ENCODE measurements at regions not wholly inside any gene's neighbourhood (a gene's known extent, or its start where the extent isn't known, plus 50 kb on each side); places are given as distances from the start of the nearest gene placed in this dataset.

DNA sequence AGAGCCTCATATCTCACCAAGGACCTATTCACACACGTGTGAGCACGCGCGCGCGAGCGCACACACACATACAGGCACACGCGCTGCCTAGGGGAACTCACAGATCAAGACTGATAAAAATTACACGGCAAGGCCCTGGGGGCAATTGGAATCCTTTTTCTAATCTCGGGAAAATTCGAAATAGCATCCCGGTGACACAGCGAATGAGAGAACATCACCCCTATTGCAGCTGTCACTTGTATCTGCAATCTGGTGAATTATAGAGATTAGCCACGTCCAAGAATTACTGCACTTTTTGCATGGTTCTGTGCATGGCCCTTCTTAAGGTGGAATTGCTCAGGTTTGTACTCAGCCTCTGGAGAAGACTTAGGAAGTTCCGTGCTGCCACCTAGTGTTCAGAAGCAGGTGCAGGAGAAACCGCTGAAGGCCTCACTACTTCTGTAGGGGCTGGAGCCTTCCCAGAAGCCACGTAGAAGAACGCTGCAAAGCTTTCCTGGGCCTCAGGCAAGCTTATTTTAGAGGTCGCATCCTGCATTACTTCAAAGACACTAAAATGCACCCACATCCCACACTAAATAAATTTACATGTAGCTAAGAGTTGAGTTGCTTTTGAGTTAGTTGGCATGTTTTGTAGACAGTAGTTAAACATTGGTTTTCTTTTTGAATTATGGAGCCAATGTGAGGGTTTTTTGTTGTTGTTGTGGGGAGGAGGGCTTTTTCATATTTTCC, 229.2 kb upstream of the CAMK1G start:
- Histone ChIP-seq H3K4me2 (ENCODE audit: low read length) (peak overlapping the region; percentile 21), H3K36me3 (ENCODE audit: insufficient read depth, low read length) (no peaks in the 10 kb centered on the region), H3K4me3 (ENCODE audit: low read length) (no peak overlapping the region), H3K9ac (ENCODE audit: low read depth, low read length) (no peak overlapping the region), H3K9me3 (replicated peaks; ENCODE audit: low read length) (no peaks in the 10 kb centered on the region), H3K27me3 (ENCODE audit: control insufficient read depth, insufficient read depth, low read length) (no peaks in the 10 kb centered on the region), H3K4me1 (ENCODE audit: control insufficient read depth, insufficient read depth, low read length) (peaks cover 10% of the 10 kb centered on the region)

DNA sequence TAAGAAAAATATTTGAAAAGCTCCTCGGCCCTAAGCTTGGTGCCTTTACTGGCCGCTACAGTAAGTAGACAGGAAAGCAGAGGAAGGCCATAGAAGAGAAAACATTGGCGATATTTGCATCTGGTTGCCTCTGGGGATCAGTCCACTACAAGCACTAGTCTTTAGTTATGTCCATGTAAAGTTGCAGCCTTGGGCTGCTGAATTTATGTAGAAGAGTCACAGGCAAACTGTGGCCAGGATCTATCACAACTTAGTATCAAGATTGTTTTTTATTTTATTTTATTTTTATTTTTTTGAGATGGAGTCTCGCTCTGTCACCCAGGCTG, 228.7 kb upstream of the CAMK1G start:
- Histone ChIP-seq H3K4me1 (ENCODE audit: control insufficient read depth, insufficient read depth, low read length) (peaks cover 5% of the 10 kb centered on the region), H3K9ac (ENCODE audit: low read depth, low read length) (no peak overlapping the region), H3K36me3 (ENCODE audit: insufficient read depth, low read length) (no peaks in the 10 kb centered on the region), H3K4me3 (ENCODE audit: low read length) (no peak overlapping the region), H3K27me3 (ENCODE audit: control insufficient read depth, insufficient read depth, low read length) (no peaks in the 10 kb centered on the region), H3K9me3 (replicated peaks; ENCODE audit: low read length) (no peaks in the 10 kb centered on the region), H3K4me2 (ENCODE audit: low read length) (no peak overlapping the region)

DNA sequence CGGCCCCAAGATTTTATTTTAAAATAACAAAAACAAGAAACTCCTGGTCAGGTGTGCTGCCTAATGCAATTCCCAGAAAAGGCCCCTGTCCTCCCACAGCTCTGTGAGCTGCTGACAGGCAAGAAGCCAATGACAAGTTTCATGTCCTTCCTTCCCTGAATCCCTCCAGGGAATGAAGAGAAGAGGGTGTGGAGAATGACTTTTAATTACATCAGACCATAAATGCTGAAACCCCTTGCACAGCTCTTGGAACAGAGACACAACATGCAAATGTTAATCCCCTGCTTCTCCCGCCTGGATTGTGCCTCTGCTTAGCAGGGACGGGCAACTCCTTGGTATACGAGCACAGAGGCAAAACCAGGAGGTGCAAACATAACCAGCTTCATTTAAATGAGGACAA, 228.1 kb upstream of the CAMK1G start:
- Histone ChIP-seq H3K9me3 (replicated peaks; ENCODE audit: low read length) (no peaks in the 10 kb centered on the region), H3K9ac (ENCODE audit: low read depth, low read length) (no peak overlapping the region), H3K4me2 (ENCODE audit: low read length) (no peak overlapping the region), H3K36me3 (ENCODE audit: insufficient read depth, low read length) (no peaks in the 10 kb centered on the region), H3K27me3 (ENCODE audit: control insufficient read depth, insufficient read depth, low read length) (no peaks in the 10 kb centered on the region), H3K4me3 (ENCODE audit: low read length) (no peak overlapping the region), H3K4me1 (ENCODE audit: control insufficient read depth, insufficient read depth, low read length) (peaks cover 5% of the 10 kb centered on the region)

DNA sequence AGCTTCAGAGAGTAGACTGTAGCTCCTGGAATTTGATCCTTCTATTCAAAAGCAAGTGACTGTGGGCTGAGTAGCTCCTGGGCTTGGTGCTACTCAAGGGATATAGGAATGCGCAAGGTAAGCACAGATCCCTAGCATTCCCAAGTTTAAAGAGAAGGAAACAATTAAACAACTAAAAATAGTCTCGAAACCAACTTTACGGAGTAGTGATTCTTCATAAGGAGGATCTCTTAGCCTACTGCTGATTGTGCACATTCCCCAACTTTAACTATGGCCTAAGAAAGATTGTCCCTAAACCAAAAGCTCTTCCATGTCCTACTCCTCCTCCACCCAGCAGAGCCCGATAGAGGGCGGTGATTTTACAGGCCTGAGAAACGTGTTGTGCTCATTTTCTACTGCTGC, 226.5 kb upstream of the CAMK1G start:
- H3K9me3 ChIP-seq (replicated peaks; ENCODE audit: low read length) = no peaks in the 10 kb centered on the region
- no peak overlapping the region for H3K4me2 ChIP-seq (ENCODE audit: low read length)
- H3K36me3 ChIP-seq (ENCODE audit: insufficient read depth, low read length) = no peaks in the 10 kb centered on the region
- no peak overlapping the region for H3K9ac ChIP-seq (ENCODE audit: low read depth, low read length)
- peaks cover 5% of the 10 kb centered on the region for H3K4me1 ChIP-seq (ENCODE audit: control insufficient read depth, insufficient read depth, low read length)
- H3K27me3 ChIP-seq (ENCODE audit: control insufficient read depth, insufficient read depth, low read length) = no peaks in the 10 kb centered on the region
- H3K4me3 ChIP-seq (ENCODE audit: low read length) = no peak overlapping the region

DNA sequence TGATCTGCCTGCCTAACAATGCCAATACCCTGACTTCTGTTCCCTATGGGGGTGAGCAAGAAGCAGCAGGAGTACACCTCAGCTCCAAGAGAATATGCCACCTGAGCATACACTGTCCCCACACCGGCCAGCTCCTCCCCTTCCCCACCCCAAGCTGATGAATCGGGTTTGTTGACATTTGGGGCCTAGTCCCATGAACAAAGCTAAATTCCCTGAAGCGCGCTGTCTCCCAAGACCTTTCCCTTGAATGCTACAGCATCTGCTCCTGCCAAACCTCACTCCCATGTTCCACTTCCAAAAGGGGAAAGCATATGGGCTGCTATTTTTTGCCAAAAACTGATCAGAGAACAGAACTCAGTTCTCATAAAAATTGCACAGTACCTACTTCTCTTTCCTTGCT, 220.4 kb upstream of the CAMK1G start:
- no peaks in the 10 kb centered on the region for H3K27me3 ChIP-seq (ENCODE audit: control insufficient read depth, insufficient read depth, low read length)
- no peak overlapping the region for H3K9ac ChIP-seq (ENCODE audit: low read depth, low read length)
- no peaks in the 10 kb centered on the region for H3K36me3 ChIP-seq (ENCODE audit: insufficient read depth, low read length)
- no peak overlapping the region for H3K4me2 ChIP-seq (ENCODE audit: low read length)
- no peaks in the 10 kb centered on the region for H3K9me3 ChIP-seq (replicated peaks; ENCODE audit: low read length)
- H3K4me3 ChIP-seq (ENCODE audit: low read length) = no peak overlapping the region
- peaks cover 20% of the 10 kb centered on the region for H3K4me1 ChIP-seq (ENCODE audit: control insufficient read depth, insufficient read depth, low read length)

DNA sequence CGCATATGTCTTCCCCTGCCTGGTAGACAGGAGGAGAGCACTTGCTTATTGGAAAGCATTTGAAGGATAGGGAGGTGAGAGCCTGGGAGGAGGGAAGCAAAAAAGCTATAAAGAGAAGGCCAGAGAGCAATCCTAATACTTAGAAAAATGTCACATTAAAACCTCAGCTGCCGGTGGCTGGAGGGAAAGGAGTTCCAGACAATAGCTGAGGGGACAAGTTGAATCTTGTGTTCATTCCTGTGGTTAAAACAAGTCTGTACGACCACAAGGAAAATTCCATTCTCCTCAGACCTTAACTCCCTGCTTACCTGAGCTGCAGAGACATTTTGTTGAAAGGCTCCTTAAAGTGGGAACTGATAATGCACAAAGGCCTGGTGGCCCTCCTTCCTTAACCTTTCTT, 218.8 kb upstream of the CAMK1G start:
- H3K36me3 ChIP-seq (ENCODE audit: insufficient read depth, low read length) = no peaks in the 10 kb centered on the region
- H3K4me2 ChIP-seq (ENCODE audit: low read length) = no peak overlapping the region
- no peaks in the 10 kb centered on the region for H3K9me3 ChIP-seq (replicated peaks; ENCODE audit: low read length)
- no peak overlapping the region for H3K4me3 ChIP-seq (ENCODE audit: low read length)
- H3K4me1 ChIP-seq (ENCODE audit: control insufficient read depth, insufficient read depth, low read length) = peaks cover 35% of the 10 kb centered on the region
- H3K9ac ChIP-seq (ENCODE audit: low read depth, low read length) = no peak overlapping the region
- no peaks in the 10 kb centered on the region for H3K27me3 ChIP-seq (ENCODE audit: control insufficient read depth, insufficient read depth, low read length)

DNA sequence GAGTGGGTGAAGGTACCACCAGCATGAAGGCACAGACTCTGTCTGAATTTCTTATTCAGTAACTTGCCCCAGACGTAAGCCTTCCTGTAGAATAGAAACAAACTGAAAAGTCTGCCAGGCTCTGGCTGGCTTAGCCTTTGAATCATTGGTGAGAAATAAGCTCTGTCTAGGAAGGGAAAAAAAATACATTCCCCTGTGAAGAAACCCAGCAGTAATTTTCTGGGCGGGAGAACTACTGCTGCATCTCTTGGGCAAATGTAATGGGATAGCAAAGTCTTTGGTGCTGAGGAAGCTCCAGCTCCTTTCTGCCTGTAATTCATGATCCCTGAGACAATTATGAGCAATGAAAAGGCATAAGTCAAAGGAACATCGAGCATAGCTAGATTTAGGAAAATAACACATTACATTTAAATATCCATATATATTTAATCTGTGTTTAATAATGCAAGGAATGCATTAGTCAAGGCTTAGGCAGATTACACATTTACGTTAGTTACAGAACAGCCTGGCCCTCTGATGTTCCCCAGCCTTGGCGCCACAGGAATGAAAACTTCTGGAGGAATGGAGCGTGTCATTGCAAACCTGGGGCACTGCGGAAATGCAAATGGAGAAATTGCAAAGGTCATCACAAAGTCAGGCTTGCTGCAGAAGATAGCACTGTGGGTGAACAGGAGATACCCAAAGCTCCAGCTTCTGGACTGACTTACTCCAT, 216.3 kb upstream of the CAMK1G start:
- peaks cover 38% of the 10 kb centered on the region for H3K4me1 ChIP-seq (ENCODE audit: control insufficient read depth, insufficient read depth, low read length)
- no peaks in the 10 kb centered on the region for H3K36me3 ChIP-seq (ENCODE audit: insufficient read depth, low read length)
- H3K4me2 ChIP-seq (ENCODE audit: low read length) = peak overlapping the region; percentile 56
- no peak overlapping the region for H3K4me3 ChIP-seq (ENCODE audit: low read length)
- H3K9me3 ChIP-seq (replicated peaks; ENCODE audit: low read length) = no peaks in the 10 kb centered on the region
- H3K9ac ChIP-seq (ENCODE audit: low read depth, low read length) = peak overlapping the region; percentile 49
- no peaks in the 10 kb centered on the region for H3K27me3 ChIP-seq (ENCODE audit: control insufficient read depth, insufficient read depth, low read length)

DNA sequence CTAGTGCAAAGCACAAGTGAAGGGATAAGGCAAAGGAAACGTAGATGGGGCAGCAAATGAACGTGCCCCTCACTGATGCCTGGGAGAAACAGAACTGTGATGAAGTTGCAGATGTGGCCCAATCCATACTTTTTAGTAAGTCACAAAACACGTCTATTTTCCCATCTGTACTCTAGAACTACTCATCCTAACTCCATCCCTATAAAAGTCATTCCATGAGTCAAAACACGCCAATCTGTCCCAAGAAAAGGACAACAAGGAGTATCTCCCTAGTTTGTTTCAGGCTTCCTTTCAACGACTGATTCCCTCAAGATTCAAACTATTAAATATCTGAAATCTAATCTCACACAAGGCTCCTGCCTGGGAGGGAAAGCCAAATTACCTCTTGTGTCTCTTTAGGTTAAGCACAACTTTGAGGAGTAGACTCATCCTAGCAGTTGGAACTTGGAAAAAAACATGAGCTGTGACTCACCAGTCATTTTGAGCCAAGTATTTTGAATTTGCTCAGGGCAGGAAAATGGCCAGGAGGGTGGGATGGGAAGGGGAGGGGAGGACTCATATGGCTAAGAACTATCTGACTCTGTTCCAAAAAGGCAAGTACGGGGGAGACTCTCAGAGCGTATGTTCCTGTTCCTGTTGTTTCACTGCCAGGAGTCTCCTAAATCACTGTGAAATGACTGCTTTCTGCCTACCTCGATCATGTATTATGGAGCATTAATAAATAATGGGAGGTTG, 214.5 kb upstream of the CAMK1G start:
- Histone ChIP-seq H3K9me3 (replicated peaks; ENCODE audit: low read length) (no peaks in the 10 kb centered on the region), H3K4me3 (ENCODE audit: low read length) (peak overlapping the region; percentile 3), H3K36me3 (ENCODE audit: insufficient read depth, low read length) (no peaks in the 10 kb centered on the region), H3K27me3 (ENCODE audit: control insufficient read depth, insufficient read depth, low read length) (no peaks in the 10 kb centered on the region), H3K4me1 (ENCODE audit: control insufficient read depth, insufficient read depth, low read length) (peaks cover 38% of the 10 kb centered on the region), H3K4me2 (ENCODE audit: low read length) (peak overlapping the region; percentile 56), H3K9ac (ENCODE audit: low read depth, low read length) (peak overlapping the region; percentile 49)

DNA sequence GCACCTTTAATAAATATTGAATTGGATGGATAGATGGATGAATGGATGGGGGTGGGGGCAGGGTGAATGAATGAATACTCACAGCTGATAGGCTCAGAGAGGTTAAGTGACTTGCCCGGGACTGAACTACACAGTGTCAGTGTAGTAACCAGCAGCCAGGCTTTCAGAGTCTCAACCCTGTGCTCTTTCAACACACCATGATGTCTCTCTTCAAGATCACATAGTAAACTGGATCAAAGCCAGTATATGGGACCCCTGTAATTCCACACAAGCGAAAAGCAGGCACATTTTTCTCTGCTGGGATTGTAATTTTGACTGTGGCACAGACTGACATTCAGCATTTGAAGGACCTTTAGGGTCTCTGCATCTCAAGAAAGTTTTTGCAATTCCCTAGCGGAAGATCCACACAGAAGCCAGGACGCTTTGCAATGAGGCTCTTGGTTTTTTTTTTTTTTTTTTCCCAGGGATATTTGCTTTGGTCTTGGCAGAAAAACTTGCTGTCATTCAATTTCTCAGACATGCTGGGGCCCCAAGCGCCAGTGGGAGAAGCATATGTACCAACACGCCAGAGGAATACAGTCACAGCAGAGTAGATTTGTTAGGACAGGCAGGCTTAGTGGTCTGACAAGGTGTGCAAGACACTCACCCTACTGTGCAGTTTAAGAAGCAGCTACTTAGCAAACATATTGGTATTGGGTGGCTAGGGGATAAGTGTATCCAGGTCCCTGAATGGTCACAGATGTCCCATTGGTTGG, 213.1 kb upstream of the CAMK1G start:
- no peaks in the 10 kb centered on the region for H3K36me3 ChIP-seq (ENCODE audit: insufficient read depth, low read length)
- no peak overlapping the region for H3K4me2 ChIP-seq (ENCODE audit: low read length)
- H3K27me3 ChIP-seq (ENCODE audit: control insufficient read depth, insufficient read depth, low read length) = no peaks in the 10 kb centered on the region
- H3K9me3 ChIP-seq (replicated peaks; ENCODE audit: low read length) = no peaks in the 10 kb centered on the region
- H3K9ac ChIP-seq (ENCODE audit: low read depth, low read length) = no peak overlapping the region
- peaks cover 44% of the 10 kb centered on the region for H3K4me1 ChIP-seq (ENCODE audit: control insufficient read depth, insufficient read depth, low read length)
- no peak overlapping the region for H3K4me3 ChIP-seq (ENCODE audit: low read length)

DNA sequence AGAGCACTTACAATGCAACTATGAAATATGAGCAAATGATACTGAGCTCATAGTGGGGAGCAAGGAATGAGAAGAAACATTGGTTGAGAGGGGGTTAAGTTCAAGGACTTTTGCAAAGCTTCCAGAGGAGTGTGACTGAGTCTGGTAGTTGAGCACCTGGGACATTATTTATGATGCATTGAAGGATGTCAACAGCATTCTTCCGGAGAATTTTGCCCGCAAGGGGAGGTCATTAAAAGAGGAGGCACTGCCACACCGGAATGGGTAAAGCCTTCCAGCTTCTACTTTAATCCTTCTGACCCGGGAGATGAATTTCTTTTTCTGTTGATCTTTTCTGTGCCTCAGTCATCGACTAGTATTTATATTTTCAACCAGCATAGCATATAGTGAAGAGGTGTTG, 208.4 kb upstream of the CAMK1G start:
- Histone ChIP-seq H3K9ac (ENCODE audit: low read depth, low read length) (no peak overlapping the region), H3K27me3 (ENCODE audit: control insufficient read depth, insufficient read depth, low read length) (no peaks in the 10 kb centered on the region), H3K4me3 (ENCODE audit: low read length) (no peak overlapping the region), H3K4me1 (ENCODE audit: control insufficient read depth, insufficient read depth, low read length) (peaks cover 22% of the 10 kb centered on the region), H3K36me3 (ENCODE audit: insufficient read depth, low read length) (no peaks in the 10 kb centered on the region), H3K9me3 (replicated peaks; ENCODE audit: low read length) (no peaks in the 10 kb centered on the region), H3K4me2 (ENCODE audit: low read length) (no peak overlapping the region)

DNA sequence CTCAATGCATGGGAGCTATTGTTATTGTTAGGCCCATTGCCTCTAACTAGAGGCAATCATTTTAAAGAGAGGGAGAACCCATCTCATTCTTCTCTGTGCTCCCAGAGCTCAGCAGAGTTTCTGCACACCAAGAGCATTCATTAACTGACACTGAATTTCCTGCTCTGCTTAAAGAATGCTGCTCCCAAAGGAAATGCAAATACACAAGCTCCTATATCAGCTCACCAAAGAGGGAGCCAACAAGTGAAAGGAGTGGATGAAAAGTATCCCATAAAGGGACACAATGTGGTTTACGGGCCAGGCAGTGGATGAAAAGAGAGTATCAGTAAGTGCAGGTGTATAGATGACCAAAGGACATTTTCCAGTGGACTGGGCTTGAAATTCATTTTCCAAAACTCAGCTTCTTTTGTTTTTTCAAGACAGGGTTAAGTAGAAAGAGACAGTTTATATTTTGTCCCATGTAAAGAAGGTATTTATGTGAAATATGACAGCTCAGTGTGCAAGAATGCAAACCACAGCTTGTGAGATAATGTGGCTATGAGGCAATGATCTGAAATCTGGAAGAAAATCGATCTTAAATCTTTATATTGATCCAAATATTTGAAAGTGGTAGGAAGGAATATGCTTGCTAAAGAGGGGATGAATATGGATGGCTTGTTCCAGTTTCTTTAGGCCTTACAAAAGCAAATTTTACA, 207.7 kb upstream of the CAMK1G start:
- Histone ChIP-seq H3K4me1 (ENCODE audit: control insufficient read depth, insufficient read depth, low read length) (peaks cover 22% of the 10 kb centered on the region), H3K9me3 (replicated peaks; ENCODE audit: low read length) (no peaks in the 10 kb centered on the region), H3K27me3 (ENCODE audit: control insufficient read depth, insufficient read depth, low read length) (no peaks in the 10 kb centered on the region), H3K4me2 (ENCODE audit: low read length) (peak overlapping the region; percentile 42), H3K36me3 (ENCODE audit: insufficient read depth, low read length) (no peaks in the 10 kb centered on the region), H3K9ac (ENCODE audit: low read depth, low read length) (no peak overlapping the region), H3K4me3 (ENCODE audit: low read length) (no peak overlapping the region)
